Ishikawa (cell line): ENCODE measurements at regions not wholly inside any gene's neighbourhood (a gene's known extent, or its start where the extent isn't known, plus 50 kb on each side); places are given as distances from the start of the nearest gene placed in this dataset.

Experiments used
- CEBPB ChIP-seq: IDR thresholded peaks from 2 replicates; pipeline ENCODE4 v1.6.1; 2012
- CREB1 ChIP-seq: IDR thresholded peaks from 2 replicates; pipeline ENCODE4 v1.6.1; 2012; ENCODE audit warnings: low read depth
- EGR1 ChIP-seq: IDR thresholded peaks from 2 replicates; pipeline ENCODE4 v1.6.1; 2012
- EP300 ChIP-seq: IDR thresholded peaks from 2 replicates; pipeline ENCODE4 v1.6.1; 2012; ENCODE audit warnings: borderline replicate concordance
- FOXM1 ChIP-seq: IDR thresholded peaks from 2 replicates; pipeline ENCODE4 v1.6.1; 2012; ENCODE audit warnings: low read depth, borderline replicate concordance
- NFIC ChIP-seq: IDR thresholded peaks from 2 replicates; pipeline ENCODE4 v1.6.1; 2012
- RAD21 ChIP-seq: IDR thresholded peaks from 2 replicates; pipeline ENCODE4 v1.6.1; 2012; ENCODE audit warnings: low read depth
- TAF1 ChIP-seq: IDR thresholded peaks from 2 replicates; pipeline ENCODE4 v1.6.1; 2012; ENCODE audit warnings: low read depth, mild to moderate bottlenecking
- TCF12 ChIP-seq: IDR thresholded peaks from 2 replicates; pipeline ENCODE4 v1.6.1; 2012; ENCODE audit warnings: low read depth
- TEAD4 ChIP-seq: IDR thresholded peaks from 2 replicates; pipeline ENCODE4 v1.6.1; 2012
- YY1 ChIP-seq: IDR thresholded peaks from 2 replicates; pipeline ENCODE4 v1.6.1; 2012; ENCODE audit warnings: low read depth
- ZBTB7A ChIP-seq: IDR thresholded peaks from 2 replicates; pipeline ENCODE4 v1.6.1; 2012; ENCODE audit warnings: low read depth
- TF ChIP-seq, protein P1 (sequence below): IDR thresholded peaks from 2 replicates; pipeline ENCODE4 v1.6.1; 2012
- TF ChIP-seq, protein P2 (sequence below): IDR thresholded peaks from 2 replicates; pipeline ENCODE4 v1.6.1; 2012
- TF ChIP-seq, protein P3 (sequence below): IDR thresholded peaks from 2 replicates; pipeline ENCODE4 v1.6.1; 2012; ENCODE audit warnings: low read depth, mild to moderate bottlenecking

DNA sequence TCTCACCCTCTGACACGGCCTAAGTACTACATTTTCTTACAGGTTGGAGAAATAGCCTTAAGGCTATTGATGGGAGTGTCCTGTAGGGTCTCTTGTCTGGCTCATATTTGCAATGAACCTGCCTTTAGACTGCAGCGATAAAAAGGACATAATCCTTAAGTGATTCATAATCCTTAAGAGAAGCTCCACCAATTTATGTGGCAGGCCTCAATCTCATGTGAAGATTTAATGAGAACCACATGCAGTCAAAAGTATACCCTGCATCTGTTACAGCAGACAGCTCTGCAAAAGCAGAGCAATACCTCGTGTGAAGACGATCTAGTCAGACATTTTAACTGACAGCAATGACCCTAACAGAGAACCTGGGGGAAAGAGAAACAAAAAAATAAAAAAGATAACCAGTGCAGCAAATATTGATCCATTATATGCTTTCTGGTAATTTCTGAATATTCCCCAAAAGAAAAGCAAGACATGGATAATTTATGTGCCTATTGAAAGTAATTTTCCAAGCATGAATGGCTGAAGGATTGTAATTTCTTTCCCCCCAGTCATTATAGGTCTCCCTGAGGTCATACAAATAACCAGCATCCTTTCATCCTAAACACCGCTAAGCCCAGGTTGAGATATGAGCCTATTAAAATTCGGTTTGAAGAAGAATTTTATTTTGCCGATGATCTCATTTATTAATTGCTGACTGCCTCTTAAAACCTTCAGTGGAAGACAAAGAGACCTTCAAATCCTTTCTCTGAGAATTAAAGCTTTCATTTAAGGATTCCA is 321.8 kb upstream of the NBEA start:
- no peak for TF ChIP-seq CREB1
- no peak for TF ChIP-seq CEBPB
- TF ChIP-seq, protein P1, sequence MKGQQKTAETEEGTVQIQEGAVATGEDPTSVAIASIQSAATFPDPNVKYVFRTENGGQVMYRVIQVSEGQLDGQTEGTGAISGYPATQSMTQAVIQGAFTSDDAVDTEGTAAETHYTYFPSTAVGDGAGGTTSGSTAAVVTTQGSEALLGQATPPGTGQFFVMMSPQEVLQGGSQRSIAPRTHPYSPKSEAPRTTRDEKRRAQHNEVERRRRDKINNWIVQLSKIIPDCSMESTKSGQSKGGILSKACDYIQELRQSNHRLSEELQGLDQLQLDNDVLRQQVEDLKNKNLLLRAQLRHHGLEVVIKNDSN: no peak
- TF ChIP-seq YY1: no peak
- TF ChIP-seq RAD21: no peak
- no peak for TF ChIP-seq FOXM1
- no peak for TF ChIP-seq ZBTB7A
- no peak for TF ChIP-seq TAF1
- no peak for TF ChIP-seq TEAD4
- no peak for TF ChIP-seq EGR1
- TF ChIP-seq, protein P2, sequence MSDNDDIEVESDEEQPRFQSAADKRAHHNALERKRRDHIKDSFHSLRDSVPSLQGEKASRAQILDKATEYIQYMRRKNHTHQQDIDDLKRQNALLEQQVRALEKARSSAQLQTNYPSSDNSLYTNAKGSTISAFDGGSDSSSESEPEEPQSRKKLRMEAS: no peak

DNA sequence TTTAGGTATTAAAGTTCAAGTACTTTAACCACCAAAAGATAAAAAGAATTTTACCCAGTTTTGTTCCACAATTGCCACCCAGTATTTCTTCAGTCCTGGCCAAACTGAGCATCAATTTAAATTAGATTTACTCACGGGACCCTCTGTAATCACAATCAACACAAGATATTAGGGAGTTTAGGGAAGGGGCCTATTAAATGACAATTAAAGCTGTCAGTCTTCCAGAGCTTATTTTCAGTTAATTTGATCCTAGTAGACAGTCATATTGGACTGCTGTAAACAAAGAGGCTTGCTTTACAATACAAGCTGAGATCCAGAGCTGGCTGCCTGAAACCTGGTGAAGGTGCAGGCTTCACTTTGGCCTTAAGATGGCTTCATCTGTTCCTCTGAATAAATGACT is 321.2 kb upstream of the NBEA start:
- no peak for TF ChIP-seq RAD21
- TF ChIP-seq, protein P1: no peak
- no peak for TF ChIP-seq CREB1
- no peak for TF ChIP-seq NFIC
- TF ChIP-seq, protein P2: no peak
- TF ChIP-seq ZBTB7A: no peak
- no peak for TF ChIP-seq EGR1
- no peak for TF ChIP-seq TCF12
- no peak for TF ChIP-seq CEBPB
- TF ChIP-seq TEAD4: no peak
- TF ChIP-seq YY1: no peak
- no peak for TF ChIP-seq EP300
- TF ChIP-seq, protein P3, sequence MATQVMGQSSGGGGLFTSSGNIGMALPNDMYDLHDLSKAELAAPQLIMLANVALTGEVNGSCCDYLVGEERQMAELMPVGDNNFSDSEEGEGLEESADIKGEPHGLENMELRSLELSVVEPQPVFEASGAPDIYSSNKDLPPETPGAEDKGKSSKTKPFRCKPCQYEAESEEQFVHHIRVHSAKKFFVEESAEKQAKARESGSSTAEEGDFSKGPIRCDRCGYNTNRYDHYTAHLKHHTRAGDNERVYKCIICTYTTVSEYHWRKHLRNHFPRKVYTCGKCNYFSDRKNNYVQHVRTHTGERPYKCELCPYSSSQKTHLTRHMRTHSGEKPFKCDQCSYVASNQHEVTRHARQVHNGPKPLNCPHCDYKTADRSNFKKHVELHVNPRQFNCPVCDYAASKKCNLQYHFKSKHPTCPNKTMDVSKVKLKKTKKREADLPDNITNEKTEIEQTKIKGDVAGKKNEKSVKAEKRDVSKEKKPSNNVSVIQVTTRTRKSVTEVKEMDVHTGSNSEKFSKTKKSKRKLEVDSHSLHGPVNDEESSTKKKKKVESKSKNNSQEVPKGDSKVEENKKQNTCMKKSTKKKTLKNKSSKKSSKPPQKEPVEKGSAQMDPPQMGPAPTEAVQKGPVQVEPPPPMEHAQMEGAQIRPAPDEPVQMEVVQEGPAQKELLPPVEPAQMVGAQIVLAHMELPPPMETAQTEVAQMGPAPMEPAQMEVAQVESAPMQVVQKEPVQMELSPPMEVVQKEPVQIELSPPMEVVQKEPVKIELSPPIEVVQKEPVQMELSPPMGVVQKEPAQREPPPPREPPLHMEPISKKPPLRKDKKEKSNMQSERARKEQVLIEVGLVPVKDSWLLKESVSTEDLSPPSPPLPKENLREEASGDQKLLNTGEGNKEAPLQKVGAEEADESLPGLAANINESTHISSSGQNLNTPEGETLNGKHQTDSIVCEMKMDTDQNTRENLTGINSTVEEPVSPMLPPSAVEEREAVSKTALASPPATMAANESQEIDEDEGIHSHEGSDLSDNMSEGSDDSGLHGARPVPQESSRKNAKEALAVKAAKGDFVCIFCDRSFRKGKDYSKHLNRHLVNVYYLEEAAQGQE: no peak
- TF ChIP-seq FOXM1: no peak
- TF ChIP-seq TAF1: no peak

DNA sequence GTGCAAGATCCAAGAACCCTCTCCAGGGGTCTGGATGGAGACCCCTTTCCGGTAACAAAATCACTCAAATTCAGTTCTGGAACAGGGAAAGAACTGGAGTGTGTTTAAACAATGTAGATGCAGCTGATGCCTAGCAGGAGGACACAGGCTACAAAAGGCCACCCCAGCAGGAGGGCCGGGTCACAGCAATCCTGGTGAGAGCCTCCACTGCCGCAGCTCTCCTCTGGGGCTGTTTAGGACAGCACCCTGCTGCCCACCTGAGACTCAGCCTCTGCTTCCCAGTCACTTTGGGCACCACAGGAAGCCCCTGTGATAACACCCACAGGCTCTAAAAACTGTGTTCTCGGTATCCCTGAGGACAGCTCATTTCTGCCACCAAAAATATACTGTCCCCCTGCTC is 318.7 kb upstream of the NBEA start:
- no peak for TF ChIP-seq TAF1
- TF ChIP-seq EP300: no peak
- TF ChIP-seq CEBPB: no peak
- TF ChIP-seq, protein P3: no peak
- TF ChIP-seq FOXM1: no peak
- TF ChIP-seq YY1: no peak
- TF ChIP-seq CREB1: no peak
- no peak for TF ChIP-seq NFIC
- TF ChIP-seq ZBTB7A: no peak

DNA sequence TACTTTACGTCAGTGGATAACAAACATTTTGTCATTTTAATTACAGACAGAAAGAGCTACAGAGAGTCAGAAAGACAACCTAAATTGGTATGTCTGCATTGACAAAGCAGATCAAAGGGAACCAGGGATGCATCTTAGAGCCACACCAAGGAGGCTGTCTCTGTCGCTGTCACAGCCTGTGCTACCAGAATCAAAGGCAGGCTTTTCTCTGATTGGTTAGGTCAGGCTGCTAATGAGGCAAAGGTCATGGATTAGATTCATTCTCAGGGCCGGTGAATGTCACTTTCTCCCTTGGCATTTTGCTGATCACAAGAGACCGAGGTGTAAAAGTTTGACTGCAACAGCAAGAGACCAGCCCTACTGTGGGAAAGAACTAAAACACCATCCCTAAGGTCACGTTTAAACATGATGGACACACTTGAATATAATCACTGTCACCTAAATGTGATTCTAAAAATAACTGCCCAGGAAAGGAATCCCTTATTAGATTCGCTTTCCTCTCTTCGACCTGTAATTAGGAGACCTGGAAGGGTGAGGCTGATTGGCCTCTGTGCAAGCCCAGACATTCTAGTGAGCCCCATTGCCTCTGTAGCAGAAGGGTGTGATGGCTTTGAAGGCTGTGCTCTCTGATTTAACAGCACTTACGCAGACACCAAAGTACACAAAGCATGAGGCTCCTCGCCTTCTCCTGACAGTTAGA is 314.4 kb upstream of the NBEA start:
- TF ChIP-seq, protein P3: no peak
- TF ChIP-seq, protein P2: no peak
